Putamen (tissue), 1 donor: ENCODE measurements at regions not wholly inside any gene's neighbourhood (a gene's known extent, or its start where the extent isn't known, plus 50 kb on each side); places are given as distances from the start of the nearest gene placed in this dataset.
A peak's percentile ranks its signal among the peaks of the same experiment; 100 is the strongest.

Experiments
- DNase-seq: peaks from one replicate; pipeline ENCODE4 v3.0.0-alpha.2; 2016; ENCODE audit warnings: low spot score

DNA sequence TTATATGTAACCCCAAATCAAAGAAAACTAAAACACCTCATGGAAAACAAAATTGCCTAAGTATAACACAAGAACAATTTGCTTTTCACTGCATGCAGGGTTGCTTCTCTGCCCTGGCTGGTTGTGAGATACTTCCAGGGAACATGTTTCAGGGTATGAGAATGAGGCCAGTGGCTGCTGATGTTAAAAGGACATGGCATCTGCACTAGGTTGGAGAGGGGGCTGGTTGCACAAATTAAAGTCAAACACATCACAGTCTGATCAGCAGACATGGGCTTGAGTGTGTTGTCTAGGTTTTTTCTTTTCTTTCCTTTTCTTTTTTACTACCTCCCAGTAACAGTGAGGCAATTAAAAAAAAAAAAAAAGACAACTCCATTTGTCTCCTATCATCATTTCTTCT, 374.9 kb downstream of the MCTP2 start:
- DNase-seq: no peak

DNA sequence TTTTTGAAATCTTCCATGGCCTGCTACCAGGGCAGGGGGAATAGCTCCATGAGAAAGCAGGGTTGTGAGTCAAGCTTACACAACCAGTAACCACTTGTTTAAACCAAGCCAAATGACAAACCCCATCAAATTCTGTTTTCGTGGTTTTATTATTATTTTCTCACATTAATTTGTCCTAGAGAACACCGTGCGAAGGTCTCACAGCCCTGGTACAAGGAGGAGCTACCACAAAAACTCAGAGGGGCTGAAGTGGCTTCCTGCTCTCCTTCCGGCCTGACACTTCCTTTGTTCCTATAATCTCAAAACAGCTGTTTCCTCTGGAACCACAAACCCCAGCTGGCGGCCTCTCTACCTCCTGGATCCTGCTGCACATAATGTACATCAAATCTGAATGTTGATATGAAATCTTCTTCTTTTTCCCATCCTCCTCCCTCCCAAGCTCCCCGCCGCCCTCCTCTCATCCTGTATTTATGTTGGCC, 375.9 kb downstream of the MCTP2 start:
- peak; percentile 15 for DNase-seq

DNA sequence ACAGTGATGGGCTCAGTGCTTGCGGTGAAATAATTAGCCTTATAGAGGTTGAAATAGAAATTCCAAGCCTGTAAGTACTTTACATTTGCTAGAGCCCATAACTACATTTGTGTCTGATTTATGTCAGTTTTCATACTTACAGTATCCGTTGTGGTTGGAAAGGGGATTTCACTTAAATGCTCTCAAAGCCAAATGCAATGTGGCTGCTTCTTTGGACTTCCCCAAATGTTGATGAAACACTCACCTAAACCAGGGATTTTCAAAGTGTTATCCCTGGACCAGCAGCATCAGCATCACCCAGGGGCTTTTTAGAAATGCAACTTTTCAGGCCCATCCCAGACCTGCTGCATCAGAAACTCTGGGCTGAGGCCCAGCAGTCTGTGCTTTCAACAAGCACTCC, 378.7 kb downstream of the MCTP2 start:
- DNase-seq: no peak

DNA sequence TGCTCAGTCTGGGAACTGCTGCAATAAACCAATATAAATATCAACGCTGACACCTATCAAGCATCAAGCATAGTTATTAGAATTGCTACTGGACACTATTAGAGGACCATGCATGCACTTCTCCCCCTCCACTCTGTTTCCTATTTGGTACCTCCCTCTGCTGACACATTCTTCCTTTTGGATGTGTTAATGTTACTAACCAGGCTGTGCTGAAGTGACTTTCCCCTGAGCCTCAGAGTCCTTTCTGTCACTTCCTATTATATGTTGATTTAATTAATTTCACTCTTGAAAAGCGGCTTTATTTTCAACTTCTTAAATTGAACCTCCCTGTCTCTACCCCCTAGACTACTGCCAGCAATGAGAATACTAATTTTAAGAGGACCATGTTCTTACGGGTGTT, 379.1 kb downstream of the MCTP2 start:
- DNase-seq: no peak

DNA sequence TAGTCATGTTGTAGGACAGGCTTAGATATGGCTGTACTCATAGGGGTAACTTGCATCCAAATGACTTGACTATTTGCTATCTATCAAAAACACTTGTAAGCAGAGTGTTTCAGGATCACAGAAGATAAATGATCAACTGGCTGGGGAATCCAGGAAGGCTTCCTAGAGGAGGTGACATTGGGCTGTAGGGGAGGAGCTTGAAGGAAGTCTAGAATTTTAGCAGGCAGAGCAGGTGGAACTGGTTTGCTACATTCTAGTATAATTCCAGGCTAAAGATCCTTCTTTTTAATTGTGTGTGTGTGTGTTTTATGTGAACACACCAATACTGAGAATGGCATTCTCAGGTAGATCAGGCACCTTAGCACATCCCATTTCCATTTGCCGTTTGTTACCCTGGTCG, 380.3 kb downstream of the MCTP2 start:
- no peak for DNase-seq

DNA sequence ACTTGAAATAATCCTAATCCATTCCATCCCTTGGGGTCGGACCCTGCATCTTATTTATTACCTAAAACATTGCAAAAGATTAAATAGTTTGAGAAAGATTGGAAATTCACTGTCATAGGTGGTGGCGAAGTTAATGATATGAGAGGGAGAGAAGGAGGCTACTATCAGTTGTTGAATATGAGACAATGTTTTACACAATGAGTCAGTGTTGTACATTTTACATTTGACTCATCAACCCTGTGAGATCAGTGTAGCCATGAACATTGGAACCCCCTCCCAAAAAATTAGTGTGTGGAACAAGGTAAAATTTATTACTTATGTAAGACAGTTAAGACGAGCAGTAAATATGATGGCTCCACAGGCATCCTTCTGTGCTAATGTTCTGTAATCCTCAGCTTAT, 384.3 kb downstream of the MCTP2 start:
- no peak for DNase-seq

DNA sequence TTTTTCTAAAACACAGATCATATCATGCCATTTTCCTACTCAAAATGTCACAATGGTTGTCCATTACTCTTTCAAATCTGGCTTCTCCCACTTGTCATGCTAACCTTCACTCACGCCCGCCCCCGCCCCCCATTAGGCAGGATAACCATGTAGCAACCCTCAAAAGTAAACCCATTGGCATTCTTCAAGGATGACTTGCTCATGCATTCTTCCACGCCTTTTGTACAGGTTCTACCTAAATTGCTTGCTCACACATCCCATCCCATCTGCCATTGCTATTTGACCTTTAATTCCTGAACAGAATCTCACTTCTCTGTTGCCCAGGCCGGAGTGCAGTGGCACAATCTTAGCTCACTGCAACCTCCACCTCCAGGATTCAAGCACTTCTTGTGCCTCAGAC, 389.3 kb downstream of the MCTP2 start:
- DNase-seq: no peak

DNA sequence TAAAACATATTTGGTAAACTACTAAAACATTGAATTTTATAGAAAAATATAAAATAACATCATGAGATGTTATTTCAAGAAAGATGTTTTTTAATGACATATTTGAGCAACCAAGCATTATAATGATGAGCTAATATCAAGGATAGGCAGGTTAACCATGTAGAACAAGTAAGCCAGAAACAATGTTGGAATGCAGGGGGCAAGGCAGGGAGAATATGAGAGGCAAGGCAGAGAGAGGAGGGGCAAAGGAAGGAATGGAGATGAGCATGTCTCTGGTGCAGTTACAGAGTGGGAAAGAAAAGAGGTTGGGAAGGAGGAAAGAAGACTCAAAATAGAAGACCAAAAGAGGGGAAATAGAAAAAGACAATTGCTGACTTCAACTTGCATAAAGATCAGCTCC, 390.4 kb downstream of the MCTP2 start:
- DNase-seq: no peak

DNA sequence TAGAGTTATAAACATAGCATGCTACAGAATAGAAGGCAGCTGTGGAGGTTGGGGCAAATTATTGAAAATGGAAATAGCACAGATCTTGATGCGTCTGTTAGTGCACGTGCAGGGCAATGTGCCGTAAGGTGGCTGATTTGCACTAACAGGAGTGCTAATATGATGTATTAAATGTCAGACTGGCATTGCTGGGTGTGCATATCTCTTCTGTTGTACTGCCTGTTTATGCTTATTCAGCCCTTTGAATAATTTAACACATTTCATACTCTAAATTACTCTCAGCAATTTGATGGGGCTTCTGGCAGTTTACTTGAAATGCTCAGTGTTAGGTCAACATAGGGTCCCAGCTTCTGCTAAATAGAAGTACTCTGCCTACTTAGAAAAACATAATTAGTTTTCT, 395.6 kb downstream of the MCTP2 start:
- DNase-seq: no peak

DNA sequence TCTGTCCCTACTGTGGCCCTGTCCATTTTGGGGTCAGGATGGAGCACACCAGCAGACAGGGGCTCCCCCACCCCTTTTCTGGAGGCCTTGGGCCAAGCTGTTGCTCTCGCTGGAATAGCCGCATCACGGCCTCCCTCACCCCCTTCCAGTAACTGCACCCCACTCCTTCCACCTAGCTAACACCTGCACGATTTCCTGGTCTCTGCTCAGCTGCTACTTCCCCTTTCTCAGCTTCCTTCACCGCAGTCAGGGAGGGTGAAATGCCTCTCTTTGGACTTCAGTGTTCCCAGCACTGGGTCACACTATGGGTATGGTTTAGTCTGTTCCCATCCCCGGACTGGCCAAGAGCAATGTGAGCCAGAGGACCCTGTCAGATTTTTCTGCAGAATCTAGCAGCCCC, 400.2 kb downstream of the MCTP2 start:
- DNase-seq: no peak

DNA sequence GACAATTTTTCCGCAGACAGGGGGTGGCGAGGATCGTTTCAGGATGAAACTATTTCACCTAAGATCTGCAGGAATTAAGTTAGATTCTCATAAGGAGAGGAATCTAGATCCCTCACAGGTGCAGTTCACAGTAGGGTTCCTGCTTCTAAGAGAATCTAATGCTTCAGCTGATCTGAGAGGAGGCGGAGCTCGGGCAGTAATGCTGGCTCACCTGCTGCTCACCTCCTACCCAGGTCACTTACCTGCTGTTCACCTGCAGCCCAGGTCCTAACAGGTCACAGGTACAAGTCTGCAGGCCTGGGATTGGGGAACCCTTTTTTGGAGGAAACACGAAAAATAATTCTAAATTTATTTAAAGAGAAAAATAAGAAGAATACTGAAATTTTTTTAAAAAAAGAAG, 406.8 kb downstream of the MCTP2 start:
- DNase-seq: no peak

DNA sequence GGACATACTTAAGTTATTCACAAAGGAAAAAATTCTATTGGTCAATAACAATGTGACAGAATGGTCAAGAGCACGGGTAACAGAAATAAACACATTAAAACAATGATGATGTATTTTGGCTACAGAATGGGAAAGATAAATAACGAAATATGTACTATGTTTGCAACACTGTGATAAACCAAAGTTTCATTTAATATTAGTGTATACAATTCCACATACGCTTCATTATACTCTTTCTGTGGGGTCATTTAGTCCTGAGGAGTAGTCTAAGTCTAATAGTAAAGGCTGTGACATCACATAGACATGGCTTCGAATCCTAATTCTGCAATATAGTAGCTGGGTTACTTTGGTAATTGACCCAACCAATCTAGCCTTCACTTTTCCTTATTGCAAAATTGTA, 408.3 kb downstream of the MCTP2 start:
- DNase-seq: no peak

DNA sequence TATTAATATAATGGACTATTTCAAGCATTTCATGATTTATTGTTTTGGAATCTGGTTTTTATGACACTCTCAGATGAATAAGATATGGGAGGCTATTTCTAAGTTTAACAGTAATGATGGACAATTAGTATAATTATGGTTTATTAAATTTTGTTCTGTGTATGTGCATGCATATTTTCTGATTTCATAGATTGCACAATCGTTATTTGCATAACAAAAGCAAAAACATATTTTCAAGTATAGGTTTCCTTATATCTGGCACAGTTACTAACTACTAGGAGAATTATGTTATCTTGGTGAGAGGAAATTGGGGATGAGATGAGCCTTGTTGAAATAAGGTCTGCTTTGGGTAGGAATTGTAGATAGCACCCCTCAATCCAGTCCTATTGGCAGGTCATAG, 413.1 kb downstream of the MCTP2 start:
- DNase-seq: no peak

DNA sequence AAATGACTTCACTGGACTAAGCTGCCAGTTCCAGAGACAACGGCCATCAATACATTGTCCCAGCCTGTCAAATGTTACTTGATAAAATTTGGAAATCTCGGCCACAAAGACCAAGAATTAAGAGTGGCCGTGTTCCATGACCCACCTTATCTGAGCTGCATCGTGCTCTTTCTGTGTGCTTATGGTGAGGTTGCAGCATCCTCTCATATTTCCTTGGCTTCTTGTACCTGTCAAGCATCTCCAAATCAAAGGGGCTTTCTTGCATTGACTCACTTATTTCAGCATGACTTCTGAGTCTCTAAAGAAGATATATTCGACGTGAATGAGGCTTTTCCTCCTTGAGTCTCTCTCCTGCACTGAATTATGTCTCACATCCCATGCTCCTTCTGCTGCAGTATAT, 421.7 kb downstream of the MCTP2 start:
- no peak for DNase-seq

DNA sequence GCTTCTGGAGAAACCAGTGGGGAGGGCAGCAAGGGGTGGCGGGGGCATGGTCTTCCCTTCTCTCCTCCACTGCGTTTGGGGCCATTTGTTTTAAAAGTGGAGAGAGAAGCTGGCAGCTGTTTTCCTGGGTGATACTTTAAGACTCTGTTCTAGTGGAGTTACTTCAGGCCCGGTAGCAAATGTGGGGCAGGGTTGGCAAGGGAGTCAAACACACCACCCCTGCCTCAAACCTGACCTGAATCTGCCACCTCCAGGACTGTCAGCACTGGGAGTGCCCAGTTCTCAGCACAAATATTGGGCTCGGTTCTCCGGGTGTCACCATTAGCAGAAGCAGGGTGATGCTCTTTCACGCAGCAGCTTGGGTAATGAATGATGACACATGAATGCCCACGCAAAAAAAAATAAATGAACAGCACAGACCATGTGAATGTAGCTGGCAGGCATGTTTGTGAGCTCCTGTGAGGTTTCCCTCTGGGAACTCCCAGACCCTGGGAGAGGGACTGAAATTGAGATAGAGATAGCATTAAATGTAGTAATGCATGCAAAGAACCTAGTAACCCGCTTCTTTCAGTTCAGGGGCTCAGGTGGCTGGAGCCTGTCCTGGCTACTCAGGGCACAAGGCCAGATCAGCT, 424.0 kb downstream of the MCTP2 start:
- no peak for DNase-seq

DNA sequence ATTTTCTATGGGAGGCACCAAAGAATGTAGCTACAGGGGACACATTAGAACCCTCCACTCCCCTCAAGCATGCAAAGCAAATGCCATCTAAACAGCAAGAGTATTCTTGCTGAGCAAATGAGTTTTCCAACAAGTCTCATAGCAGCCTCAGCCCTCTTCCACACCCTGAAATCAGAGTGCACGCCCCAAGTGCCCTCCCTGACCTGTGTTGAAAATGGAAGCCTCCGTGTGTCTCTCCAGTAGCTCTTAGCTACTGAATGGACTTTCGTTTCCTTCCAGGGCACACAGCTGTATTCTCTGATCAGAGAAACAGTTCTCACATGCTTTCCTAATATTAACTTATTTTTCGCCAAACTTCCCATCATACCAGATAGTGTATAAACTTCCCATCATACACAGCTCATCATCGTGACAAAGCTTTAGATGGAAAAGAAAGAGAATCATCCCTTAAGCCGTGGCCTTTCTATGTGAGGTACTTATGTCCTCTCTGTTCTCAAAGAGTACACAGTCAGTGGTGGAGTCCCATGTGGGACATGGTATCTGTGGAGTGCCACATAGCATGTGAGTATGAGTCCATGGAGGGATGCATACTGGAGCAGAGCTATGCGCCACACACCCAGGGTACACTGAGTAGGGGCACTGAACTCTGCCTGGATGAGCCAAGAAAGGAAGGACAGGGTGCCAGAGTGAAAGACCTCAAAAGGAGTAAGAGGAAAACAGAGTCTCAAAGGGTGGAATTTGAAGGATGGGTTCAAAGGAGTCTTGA, 434.5 kb downstream of the MCTP2 start:
- DNase-seq: no peak

DNA sequence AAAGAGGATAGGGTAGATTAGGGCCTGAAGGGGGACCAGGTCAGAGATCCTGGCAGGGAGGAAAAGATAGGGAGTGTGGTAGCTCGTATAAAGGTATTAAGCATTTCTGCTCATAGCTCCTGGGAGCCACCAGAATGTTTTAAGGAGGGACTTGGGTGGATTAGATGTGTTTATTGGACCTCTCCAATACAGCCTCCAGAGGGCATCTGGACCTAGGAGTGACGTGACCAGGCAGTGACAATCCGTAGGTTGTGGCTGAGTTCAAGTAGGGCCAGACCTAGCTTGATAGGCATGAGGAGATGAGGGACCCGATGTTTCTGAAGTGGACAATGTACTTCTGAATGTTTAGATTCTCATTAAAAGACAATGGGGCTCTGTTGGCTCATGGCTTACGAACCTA, 435.2 kb downstream of the MCTP2 start:
- no peak for DNase-seq

DNA sequence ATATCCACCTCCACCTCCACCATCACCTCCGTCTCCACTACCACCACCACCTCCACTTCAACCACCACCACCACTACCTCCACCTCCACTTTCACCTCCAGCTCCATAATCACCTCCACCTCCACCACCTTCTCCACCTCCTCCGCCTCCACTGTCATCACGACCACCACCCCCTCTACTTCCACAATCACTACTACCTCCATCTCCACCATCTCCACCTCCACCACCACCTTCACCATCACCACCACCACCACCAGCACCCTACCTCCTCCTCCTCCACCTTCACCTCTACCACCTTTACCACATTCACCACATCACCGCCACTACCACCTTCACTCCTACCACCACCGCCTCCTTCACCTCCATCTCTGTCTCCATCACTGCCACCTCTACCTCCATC, 435.7 kb downstream of the MCTP2 start:
- no peak for DNase-seq

DNA sequence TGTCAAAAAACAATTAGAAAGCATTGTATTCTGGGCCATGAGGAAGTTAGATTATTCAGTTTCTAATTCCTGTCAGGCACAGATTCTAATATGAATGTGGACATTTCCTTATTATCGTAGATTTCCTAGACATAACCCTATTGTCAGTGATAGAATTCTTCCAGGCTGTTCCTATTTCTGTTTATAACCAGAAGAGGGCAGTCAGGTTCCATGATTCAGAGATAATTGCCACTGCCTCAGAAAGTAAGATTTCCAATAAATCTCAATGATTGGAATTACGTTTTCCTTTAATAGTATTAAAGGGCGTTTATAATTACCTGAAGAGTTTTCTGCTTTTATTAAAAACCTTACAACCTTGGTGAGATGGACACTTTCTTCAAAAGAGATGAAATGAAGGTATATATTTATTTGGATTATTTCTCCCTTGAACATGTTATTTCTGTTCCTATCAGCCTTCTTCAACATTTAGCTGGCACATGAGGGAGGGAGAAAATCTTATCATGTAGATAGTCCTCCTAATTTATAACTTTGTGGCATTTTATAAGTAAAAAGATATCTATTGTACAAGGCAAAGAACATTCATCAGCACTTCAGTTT, 439.2 kb downstream of the MCTP2 start:
- peak; percentile 17 for DNase-seq

DNA sequence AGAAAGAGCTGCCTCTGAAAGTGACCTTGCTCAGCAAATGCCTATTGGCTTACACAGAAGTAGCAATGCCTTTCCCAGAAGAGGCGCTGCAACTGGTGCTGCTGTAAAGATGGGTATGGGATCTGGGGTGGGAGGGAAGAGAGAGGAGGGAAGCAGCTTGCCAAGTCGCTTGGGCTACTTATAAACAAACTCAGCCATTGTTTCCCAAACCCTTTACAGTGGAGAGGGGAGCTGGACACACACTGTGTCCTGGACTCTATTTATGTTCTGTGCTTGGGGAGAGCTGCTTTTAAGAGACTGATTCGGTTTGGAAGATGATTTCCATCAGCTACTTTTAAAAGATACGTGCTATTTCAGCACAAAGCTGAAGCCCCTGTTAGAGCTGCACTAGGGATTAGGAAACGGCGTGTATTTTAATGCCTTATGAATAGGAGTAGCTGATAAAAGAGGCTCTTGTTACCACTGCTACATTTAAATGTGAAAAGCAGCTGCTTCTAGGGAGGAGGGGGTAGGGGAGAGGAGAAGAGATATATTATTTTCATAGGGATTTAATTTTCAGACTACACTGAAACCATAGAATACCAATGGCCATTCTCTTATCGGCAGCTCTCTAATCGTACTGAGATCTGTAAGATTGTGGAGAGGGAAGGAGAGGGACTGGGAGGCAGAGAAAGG, 440.6 kb downstream of the MCTP2 start:
- no peak for DNase-seq

DNA sequence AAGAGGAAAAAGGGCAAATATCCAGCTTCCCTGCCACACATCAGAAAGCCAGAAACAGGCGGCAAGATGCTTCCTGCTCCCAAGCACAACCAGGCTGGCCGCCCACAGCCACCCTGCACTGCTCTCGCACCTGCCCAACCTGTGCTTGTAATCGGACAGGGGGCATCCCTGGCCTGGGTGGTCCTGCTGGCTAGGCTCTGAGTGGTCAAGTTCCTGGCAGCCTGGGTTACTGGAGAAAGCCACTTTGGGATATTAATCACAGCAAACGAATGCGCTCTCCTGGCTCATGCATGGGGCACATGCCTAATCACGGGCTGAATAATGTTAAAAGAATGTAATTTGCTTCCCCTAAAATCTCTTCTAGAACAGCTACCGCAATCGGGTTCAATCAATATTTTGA, 442.4 kb downstream of the MCTP2 start:
- no peak for DNase-seq

DNA sequence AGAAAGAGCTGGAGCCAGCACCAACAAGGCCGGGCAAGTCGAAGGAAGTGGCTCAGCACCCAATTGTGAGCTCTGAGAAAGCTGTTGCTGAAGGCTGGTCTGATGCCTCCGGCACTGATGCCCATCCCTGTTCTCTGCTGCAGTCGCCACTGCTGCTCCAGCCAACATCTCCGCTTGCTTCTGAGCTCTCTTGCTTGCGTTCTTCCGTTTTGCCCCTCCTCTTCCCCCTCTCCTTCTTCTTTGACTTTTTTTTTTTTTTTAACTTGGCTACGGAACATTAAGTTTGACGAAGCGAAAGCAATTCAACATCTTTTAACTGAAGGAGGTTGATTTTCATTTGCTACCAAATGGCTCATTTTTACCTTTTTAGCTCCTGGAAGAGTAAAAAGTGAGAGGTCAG, 442.9 kb downstream of the MCTP2 start:
- DNase-seq: no peak

DNA sequence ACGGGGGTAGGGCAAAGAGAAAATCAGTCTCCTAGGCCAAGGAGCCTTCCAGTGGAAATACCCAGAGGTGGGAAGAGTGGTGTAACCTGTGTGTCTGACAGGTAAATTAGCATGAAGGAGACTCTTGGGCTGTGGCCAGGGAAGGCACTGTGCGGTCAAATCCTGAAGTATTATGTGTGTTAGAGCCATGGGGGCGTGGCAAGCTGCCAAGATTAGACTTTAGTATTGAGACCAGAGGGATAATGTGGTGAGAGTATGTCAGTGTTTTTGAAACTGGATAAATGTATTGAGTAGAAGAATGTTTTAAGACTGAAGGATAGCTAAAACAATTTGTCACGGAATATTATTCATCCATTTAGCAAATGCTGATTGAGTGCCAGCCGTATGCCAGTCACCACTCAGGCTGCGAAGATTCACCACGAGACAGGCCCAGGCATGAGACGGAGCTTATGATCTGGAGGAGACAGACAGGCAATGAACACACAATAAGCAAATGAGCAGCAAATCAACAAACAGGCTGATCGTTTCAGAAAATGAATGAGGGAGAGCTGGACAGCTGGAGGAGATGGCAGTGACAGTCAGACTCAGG, 445.9 kb downstream of the MCTP2 start:
- DNase-seq: no peak
